GF-D8 (cell line): ENCODE measurements at regions not wholly inside any gene's neighbourhood (a gene's known extent, or its start where the extent isn't known, plus 50 kb on each side); places are given as distances from the start of the nearest gene placed in this dataset.
"Not testable (repeated sequence)": the region's sequence is repeated elsewhere in the genome, so short reads cannot be mapped to it uniquely, and the experiment has no call there.

Source experiments
- DNase-seq: peaks from one replicate; lab custom pipeline; 2025; lab: John Stamatoyannopoulos, UW

DNA sequence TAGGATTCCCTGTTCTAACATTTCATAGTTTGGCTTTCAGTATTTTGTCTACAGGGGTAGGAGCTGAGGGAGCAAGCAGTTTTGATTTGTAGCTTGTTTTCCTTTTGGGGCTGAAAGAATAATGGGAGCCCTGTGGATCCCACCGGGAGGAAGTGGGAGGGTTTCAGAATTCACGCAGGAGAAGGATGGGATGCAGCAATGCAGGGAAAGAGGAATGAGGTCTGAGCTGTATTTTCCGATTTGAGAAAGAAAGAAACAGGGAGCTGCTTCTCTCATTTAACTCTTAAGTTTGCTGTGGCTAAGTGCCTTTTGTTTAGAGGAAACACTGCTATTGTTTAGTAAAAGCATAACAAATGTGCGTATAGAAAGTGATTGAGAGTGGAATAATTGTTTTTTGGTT is 141.0 kb downstream of the ADCYAP1 start:
- no peak for DNase-seq

DNA sequence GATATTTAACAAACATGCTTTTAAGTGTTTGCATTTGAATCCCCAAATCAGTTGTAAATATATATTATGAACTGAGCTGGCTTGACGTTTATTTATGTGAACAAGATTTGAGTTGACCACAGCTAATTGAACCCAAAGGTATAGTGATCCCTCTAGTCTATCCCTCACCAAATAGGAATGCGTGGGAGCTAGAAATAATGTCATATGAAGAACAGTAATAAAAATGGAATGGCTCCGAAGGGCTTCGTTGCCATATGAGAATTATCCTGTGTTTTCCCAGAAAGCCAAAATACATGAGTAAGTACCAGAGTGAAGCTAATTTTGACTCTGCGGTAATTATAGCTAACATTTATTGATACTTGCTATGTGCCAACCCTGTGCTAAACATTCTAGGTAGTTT is 142.7 kb downstream of the ADCYAP1 start:
- DNase-seq: no peak

DNA sequence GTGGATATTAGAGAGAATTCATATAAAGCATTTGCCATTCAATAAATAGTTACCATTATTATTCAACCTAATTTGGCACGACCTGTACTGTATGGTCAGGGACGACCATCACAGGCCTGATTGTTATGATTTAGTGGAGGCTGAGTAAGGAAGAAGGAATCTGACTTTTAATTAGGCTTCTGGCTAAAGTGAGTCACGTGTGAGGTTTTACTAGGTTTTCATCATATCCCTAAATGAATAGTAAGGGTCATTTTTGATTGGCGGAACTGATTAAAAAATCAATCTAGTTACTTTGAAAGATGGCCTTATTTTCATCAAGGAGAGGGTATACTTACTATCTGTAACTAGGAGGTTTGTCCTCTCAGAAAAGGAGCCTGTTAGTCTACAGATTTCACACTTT is 143.4 kb downstream of the ADCYAP1 start:
- DNase-seq: no peak

DNA sequence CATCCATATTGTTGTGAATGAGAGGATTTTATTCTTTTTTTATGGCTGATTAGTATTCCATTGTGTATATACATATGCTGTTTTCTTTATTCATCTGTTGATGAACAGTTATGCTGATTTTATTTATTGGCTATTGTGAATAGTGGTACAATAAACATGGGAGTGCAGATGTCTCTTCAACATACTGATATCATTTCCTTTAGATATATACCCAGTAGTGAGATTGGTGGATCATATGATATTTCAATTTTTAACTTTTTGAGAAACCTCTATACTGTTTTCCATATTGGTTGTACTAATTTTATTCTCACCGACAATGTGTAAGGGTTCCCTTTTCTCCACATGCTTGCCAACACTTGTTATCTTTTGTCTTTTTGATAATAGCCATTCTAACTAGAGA is 144.5 kb downstream of the ADCYAP1 start:
- DNase-seq: no peak

DNA sequence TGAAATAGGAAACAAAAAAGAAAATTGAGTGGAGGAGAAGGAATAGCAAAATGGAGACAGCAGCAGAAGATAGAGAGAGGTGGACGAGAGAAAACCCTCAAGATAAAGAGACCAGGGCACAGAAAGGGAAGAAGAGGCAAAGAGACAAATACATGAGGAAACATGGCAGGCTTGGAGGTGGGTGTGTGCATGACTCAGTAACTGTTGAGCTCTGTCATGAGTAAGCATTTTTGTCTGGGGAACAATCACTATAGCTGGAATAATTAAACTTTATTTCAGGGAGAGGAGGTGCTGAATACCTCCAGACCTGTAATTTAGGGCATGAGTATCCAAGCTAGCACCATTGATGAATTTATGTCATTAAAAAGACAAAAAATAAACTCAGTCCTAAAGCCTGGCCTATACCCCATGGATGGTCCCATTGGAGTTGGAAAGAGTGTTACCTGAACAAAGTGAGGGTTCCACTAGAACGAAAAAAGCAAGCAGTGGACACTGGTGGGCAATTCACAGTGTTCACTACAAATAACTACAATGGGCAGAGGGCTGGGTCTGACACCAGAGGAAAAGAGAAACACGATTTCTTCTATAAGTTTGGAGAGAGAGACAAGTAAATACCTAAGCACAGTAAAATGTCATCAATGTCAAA is 145.5 kb downstream of the ADCYAP1 start:
- DNase-seq: no peak

DNA sequence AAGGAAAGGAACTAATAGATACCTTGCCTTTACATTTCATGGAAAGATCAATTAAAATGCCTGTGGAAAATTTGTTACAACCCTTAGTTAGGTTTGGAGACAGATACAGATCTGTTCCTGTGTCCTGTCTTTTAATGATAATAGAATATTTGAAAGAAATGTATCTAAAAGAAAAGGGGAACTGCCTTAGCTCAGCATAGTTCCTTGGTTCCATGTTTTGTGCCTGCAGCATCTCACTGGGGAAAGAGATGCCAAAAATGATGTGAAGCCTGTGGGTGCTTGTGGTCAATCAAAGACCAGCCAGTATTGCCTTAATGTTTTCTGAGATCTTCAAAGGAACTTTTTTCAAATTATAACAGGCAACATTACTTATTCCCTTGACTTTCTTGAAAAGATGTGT is 147.6 kb downstream of the ADCYAP1 start:
- DNase-seq: no peak

DNA sequence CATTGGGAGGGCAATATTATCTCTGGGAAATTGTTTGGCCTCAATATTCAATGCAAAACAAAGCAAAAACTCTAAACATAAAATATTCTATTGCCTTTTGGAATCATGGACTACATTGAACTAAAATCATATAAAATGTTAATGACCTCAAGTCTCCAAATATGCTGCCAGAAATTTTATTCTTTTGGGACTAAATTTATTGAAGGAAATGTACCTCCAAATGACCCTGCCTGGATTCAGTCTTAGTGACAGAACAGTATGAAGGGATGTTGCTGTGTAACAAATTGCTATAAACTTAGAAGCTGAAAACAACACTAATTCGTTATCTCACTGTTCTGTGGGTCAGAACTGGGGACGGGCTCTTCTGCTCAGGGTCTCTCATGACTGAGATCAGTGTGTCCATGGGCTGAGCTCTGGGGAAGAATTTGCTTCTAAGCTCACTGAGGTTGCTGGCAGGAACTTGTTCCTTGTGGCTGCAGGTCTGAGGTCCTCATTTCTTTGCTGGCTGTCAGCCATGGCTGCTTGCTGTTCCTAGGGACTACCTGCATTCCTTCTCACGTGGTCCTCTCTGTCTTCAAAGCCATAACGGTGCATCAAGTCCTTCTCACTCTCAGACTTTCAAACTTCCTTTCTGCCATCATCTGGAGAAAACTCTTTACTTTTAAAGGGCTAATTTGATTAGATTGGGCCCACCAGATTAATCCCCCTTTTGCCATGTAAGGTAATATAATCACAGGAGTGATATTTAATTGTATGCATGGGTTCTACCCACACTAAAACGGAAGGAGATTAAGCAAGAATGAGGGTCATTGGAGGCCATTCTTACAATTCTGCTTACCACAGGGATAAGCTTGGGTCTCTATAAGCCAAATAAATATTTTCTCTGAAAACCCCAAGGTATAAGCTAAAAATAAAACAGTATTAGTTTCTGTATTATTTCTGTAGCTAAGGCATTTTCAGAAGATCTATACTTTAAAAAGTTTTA is 149.0 kb downstream of the ADCYAP1 start:
- peak; percentile 7 for DNase-seq

DNA sequence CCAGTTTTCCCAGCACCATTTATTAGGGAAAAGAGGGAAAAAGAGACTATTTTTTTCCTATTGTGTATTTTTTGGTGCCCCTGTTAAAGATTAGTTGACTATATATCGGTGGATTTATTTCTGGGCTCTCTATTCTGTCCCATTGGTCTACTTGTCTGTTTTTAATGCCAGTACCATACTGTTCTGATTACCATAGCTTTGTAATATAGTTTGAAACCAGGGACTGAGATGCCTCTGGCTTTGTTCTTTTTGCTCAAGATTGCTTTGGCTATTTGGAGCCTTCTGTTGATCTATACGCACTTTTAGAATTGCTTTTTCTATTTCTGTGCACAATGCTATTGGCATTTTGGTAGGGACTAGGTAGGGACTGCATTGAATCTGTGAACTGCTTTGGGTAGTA is 151.7 kb downstream of the ADCYAP1 start:
- no peak for DNase-seq

DNA sequence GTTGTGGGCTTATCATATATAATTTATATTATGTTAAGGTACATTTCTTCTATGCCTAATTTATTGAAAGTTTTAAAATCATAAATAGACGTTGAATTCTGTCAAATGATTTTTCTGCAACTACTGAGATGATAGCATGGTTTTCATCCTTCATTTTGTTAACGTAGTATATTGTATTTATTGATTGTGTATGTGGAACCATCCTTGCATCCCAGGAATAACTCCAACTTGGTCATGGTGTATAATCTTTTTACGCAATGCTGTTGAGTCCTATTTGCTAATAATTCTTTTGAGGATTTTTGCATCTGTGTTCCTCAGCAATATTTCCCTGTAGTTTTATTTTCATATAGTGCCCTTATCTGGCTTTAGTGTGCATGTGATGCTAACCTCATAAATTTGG is 152.7 kb downstream of the ADCYAP1 start:
- DNase-seq: no peak

DNA sequence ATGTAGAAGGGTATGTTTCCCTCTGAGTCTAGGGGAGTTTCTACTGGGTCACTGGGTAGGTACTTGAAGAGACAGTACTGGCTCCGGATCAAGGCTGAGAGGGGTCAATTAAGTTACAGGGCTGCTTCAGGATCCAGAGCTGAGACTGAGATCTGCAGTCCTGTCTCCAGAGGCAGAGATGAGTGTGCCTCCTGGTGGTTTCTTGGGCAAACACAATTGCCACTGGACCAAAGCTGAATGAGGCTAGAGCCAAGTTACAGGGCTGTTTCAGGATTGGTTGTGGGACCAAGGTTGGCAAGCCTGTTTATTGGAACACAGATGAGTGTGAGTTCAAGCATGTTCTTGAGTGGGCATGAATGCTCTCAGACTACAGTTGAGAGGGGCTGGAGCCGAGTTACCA is 157.9 kb downstream of the ADCYAP1 start:
- no peak for DNase-seq

DNA sequence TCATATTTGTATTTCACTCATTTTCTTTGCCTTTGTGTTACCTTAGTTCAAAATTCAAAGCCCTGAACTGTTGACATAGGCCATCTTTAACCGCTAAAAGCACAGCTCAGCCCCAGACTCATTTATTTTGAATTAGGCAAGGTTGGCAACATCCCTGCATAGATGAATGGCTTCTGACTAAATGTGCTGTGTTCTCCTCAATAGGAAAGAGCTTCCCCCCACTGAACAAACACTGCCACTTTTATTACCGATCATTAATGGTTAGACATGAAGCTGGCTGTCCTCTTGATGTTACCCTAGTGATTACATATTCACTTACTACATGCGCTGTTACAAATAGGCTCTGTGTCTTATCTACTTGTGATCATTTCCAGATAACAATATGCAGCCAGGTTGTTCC is 170.7 kb downstream of the ADCYAP1 start:
- DNase-seq: no peak

DNA sequence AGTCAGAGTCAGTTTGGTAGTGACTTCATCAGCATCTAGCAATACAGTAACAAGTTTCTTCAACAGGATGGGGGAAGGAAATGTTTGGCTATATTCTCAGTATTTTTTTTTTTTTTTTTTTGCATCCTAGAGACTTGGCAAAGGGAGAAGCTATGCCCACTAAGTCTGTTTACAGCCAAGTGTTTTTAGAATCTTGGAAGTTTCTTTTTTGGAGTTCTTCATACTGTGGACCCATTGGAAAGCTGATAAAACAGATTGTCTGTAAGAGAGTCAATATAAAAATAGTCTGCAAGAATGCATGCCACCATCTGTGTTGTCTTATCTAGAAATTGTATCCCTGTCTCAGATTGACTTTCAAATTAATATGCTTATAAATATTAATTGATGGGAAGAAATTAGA is 171.2 kb downstream of the ADCYAP1 start:
- no peak for DNase-seq

DNA sequence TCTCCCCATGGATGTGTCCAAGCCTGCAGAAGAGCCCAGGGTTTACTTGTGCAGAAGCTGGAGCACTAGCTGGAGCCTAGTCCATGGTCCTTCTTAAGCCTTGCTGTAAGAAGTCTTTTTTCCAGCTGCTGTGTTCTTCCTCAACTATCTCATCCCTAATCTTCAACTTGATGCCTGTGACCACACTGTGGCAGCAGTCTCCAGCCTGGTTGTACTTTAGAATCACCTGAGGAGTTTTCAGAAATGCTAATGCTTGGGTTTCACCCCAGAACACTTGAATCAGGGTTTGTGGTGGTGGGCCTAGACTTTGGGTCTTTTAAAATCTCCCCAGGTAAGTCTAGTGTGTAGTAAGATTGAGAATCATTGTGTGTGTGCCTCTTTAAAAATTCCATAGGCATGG is 173.6 kb downstream of the ADCYAP1 start:
- DNase-seq: no peak

DNA sequence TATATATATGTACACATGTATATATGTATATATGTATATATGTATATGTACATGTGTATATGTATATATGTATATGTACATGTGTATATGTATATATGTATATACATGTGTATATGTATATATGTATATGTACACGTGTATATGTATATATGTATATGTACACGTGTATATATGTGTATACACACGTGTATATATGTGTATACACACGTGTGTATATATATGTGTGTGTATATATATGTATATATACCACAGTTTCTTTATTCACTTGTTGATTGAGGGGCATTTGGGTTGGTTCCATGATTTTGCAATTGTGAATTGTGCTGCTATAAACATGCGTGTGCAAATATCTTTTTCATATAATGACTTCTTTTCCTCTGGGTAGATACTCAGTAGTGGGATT is 179.0 kb downstream of the ADCYAP1 start:
- not testable (repeated sequence) for DNase-seq

DNA sequence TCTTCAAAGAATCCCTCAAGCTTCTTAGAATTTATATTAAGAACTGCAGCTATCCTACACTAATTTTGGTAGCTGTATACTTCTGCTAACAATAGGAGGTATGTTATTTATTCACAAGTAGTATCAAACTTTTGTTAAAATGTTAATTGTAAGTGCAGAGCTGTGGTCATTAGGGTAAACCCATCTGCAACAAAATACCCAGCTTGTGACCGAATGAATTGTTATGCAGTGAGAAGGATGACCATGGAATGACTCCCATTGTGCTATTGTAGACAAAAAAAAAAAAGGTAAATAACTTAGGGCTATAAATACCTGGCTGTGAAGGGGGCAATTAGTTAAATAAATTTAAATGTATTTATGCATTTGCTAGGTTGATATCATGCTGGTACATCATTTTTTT is 186.1 kb downstream of the ADCYAP1 start:
- no peak for DNase-seq

DNA sequence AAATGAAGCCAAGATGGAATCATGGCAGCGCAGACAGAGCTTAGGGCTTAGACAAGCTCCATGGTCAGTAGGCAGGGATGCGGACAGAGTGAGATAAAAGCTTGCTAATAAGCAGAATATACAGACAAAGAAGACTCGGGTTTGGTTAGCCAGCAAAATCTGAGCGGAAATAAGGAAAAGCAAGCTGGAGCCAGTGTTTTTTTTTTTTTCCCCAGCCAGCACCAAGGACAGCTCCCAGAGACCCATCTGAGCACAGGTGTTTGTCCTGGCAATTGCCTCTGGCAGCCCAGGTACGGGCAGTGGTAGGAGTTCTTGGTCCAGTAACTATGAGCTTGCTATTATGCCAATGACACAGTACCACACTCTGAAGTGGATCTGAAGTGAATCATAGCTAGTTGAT is 187.6 kb downstream of the ADCYAP1 start:
- DNase-seq: no peak

DNA sequence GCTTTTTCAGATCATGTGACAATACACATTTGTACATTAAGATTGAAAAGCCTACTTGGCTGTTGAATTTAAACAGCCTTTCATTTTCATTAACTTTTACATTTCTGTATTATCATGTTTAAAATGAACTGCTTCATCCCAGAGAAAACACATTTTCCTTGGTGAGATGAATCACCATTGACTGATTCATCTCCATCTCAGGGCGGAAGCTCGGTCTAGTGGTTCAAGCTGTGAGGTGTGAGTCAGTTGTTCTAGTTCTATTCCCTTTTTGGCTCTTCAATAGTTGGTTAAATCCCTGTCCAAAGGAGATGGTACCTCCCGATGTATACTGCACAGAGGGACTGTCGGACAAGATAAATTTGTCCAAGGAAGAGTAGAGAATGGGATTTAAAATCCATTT is 189.7 kb downstream of the ADCYAP1 start:
- DNase-seq: no peak

DNA sequence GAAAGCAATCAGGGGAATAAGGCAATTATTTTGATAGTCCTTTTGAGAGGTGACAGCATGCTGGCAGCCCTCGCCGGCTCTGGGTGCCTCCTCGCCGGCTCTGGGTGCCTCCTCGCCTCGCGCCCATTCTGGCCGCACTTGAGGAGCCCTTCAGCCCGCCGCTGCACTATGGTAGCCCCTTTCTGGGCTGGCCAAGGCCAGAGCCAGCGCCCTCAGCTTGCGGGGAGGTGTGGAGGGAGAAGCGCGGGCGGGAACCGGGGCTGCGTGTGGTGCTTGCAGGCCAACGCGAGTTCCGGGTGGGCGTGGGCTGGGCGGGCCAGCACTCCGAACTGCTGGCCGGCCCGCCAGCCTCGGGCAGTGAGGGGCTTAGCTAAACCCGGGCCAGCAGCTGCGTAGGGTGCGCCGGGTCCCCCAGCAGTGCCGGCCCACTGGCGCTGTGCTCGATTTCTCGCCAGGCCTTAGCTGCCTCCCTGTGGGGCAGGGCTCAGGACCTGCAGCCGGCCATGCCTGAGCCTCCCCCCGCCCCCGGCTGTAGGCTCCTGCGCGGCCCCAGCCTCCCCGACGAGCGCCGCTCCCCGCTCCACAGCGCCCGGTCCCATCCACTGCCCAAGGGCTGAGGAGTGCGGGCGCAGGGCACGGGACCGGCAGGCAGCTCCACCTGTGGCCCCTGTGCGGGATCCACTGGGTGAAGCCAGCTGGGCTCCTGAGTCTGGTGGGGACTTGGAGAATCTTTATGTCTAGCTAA is 193.5 kb downstream of the ADCYAP1 start:
- DNase-seq: not testable (repeated sequence)

DNA sequence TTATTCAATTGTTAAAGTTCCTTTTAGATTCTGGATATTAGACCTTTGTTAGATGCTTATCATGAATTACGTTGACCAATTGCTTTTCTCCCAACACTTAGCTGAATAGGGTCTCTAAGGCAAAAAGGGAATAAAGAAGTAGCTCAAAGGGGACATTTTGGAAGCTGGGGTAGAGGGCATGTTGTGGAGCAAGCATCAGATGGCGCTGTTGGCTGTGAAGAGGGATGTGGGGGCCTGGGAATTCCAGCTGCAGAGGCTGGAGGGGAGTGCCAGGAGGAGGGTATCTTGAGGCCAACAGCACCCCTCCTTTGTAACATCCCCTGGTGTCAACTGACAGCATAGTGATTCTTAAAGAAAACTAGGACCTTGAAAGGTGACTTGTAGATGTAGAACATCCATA is 198.2 kb downstream of the ADCYAP1 start:
- DNase-seq: no peak

DNA sequence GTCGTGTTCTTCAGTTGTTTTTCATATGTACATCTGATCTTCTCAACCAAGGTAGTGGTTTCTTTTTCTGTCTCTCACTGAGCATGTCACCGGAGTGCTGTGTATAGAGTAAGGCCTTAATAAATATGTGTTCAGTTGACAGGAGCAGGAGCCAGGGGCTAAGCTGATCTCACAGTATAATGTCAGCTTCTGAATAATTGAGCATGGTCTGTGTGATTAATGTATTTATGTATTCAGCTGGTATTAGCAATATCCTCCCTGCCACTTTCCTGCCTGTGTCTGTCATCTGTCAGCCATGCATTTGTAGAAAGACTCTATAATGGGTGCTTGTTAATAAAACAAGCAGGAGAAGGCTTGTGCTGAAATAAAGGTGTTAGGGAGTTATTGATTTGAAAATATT is 198.9 kb downstream of the ADCYAP1 start:
- DNase-seq: no peak

DNA sequence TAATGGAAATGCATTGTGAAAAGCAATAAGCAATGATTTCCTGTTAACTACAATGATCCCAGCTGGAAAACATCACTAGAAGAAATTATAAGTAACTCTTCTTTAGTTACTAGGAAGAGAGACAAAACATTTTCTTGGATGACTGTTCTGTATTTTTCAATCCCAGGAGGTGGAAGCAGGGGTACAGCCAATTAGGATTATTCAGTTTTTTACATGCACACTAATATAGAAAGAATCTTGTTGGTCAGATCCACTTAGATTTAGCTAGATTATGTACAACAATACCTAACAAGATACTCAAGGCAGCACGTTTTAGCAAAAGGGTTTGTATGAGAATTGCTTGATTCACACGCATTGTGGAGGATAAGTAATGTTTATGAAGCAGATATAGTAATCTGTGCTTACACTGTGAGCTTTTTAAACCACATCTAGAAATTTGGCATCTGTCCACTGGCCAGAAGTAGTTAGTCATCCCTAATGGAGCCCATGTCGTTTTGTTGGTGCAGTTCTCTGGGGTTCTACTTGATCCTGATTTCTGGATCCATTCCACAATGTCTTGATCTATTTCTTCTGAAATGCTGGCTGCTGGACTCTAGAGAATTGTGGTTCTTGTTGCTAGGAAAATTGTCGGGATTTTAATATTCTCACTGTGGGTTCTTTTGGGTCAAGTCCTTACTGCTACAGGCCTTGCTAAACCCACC is 199.7 kb downstream of the ADCYAP1 start:
- DNase-seq: no peak

DNA sequence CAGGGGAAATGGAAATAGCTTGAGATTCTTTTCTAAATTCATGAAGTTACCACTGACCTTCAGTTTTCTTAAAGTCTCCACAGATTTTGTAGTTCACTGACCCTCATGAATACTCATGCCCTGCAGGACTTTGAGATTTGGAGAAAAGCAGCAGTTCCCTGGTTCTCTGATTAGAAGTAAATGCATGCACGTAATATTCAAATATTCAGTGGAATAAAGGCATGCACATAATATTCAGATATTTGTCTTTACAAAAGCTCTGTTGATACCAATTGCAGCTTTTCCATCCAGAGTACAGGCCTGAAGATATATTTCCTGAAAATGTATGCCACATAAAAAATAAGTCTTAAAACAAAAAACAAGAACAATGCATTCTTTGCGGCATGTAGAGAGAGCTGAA is 219.8 kb downstream of the ADCYAP1 start:
- no peak for DNase-seq
